Epithelial cell of proximal tubule (primary cell): ENCODE measurements at regions not wholly inside any gene's neighbourhood (a gene's known extent, or its start where the extent isn't known, plus 50 kb on each side); places are given as distances from the start of the nearest gene placed in this dataset.

Source experiments
- DNase-seq: peaks from one replicate; pipeline ENCODE4 v3.0.0-alpha.2; 2011; ENCODE audit warnings: low read depth
- H3K4me3 ChIP-seq: 2 replicates; pipeline ENCODE4 v1.5.1; 2011; ENCODE audit warnings: low read depth, mild to moderate bottlenecking, low read length
- CTCF ChIP-seq: conservative IDR thresholded peaks from 2 replicates; pipeline ENCODE4 v1.5.1; 2012; ENCODE audit warnings: low read depth, mild to moderate bottlenecking, low read length

- DNase-seq, result no peak
- H3K4me3 ChIP-seq, result no peak overlapping the region
- no peak for TF ChIP-seq CTCF
Observed at GRCh38 chr5:74319076-74319475, 321.5 kb downstream of the ENC1 start.

GRCh38 chr5:74316064-74316603, 324.4 kb downstream of the ENC1 start:
- DNase-seq, result peak; percentile 95
- peak; percentile 6 for TF ChIP-seq CTCF
- no peak overlapping the region for H3K4me3 ChIP-seq

- H3K4me3 ChIP-seq, result no peak overlapping the region
- TF ChIP-seq CTCF, result no peak
- DNase-seq, result no peak
Observed at GRCh38 chr5:74314906-74315305, 325.6 kb downstream of the ENC1 start.

GRCh38 chr5:74313896-74314295, 326.6 kb downstream of the ENC1 start:
- no peak for TF ChIP-seq CTCF
- DNase-seq, result no peak
- H3K4me3 ChIP-seq, result no peak overlapping the region

GRCh38 chr5:74312746-74313145, 327.8 kb downstream of the ENC1 start:
- no peak for TF ChIP-seq CTCF
- DNase-seq, result no peak
- no peak overlapping the region for H3K4me3 ChIP-seq

- no peak overlapping the region for H3K4me3 ChIP-seq
- no peak for TF ChIP-seq CTCF
- no peak for DNase-seq
Observed at GRCh38 chr5:74311961-74312360, 328.6 kb downstream of the ENC1 start.

GRCh38 chr5:74310997-74311930, 329.3 kb downstream of the ENC1 start:
- DNase-seq, result no peak
- TF ChIP-seq CTCF, result no peak
- no peak overlapping the region for H3K4me3 ChIP-seq
